OCI-LY3 (cell line): ENCODE measurements at regions not wholly inside any gene's neighbourhood (a gene's known extent, or its start where the extent isn't known, plus 50 kb on each side); places are given as distances from the start of the nearest gene placed in this dataset.

Experiments
- EZH2phosphoT487 ChIP-seq: fragments of 200-600 bp; shearing (Covaris generic); IDR thresholded peaks from 2 replicates; pipeline ENCODE4 v1.6.1; 2018; ENCODE audit warnings: antibody characterized with exemption, mixed run types, low read depth
- TF ChIP-seq, protein P1 (sequence below): fragments of 200-600, 300-600 bp; sonication (generic); IDR thresholded peaks from 2 replicates; pipeline ENCODE4 v1.5.1; 2014; ENCODE audit warnings: antibody characterized with exemption, low read length, low read depth

DNA sequence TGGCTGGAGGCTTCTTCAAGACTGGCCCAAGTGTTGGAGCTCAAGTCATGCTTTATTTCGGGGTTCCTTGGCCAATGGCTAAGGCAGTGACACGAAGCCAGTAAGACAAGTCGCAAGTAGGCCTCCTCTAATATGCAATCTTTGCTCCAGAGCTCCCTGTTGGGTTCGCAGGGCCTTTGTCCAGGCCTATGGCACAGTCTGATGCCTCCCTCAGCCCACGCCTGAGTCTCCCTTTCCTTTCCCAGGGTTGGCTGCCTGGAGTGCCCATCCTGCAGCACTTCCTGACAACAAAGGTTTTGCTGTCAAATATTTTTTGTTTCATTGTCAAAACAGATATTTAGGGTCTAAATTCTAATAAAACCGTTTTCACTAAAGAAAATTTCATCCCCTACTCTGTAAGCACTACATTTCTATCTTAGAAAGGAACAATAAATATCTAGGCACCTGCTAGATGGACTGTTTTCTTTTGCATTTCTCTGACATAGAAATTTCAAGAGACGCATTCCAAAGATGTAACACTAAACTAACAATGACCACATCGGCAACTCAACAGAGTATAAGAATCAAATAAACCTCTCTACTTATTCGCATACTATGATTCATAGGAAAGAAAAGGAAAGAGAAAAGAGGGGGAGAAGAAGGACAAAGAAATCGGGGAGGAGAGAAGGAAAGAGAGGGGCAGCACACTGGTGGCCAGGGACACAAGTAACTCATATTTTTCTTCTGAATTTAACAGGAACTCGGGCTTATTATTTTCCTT, 393.1 kb upstream of the ATP11B start:
- TF ChIP-seq, protein P1, sequence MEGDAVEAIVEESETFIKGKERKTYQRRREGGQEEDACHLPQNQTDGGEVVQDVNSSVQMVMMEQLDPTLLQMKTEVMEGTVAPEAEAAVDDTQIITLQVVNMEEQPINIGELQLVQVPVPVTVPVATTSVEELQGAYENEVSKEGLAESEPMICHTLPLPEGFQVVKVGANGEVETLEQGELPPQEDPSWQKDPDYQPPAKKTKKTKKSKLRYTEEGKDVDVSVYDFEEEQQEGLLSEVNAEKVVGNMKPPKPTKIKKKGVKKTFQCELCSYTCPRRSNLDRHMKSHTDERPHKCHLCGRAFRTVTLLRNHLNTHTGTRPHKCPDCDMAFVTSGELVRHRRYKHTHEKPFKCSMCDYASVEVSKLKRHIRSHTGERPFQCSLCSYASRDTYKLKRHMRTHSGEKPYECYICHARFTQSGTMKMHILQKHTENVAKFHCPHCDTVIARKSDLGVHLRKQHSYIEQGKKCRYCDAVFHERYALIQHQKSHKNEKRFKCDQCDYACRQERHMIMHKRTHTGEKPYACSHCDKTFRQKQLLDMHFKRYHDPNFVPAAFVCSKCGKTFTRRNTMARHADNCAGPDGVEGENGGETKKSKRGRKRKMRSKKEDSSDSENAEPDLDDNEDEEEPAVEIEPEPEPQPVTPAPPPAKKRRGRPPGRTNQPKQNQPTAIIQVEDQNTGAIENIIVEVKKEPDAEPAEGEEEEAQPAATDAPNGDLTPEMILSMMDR: no peak
- TF ChIP-seq EZH2phosphoT487: no peak
